Ishikawa (cell line): ENCODE measurements at regions not wholly inside any gene's neighbourhood (a gene's known extent, or its start where the extent isn't known, plus 50 kb on each side); places are given as distances from the start of the nearest gene placed in this dataset.

Experiments used
- CREB1 ChIP-seq: IDR thresholded peaks from 2 replicates; pipeline ENCODE4 v1.6.1; 2012; ENCODE audit warnings: low read depth
- EP300 ChIP-seq: IDR thresholded peaks from 2 replicates; pipeline ENCODE4 v1.6.1; 2012; ENCODE audit warnings: borderline replicate concordance
- NFIC ChIP-seq: IDR thresholded peaks from 2 replicates; pipeline ENCODE4 v1.6.1; 2012
- TEAD4 ChIP-seq: IDR thresholded peaks from 2 replicates; pipeline ENCODE4 v1.6.1; 2012
- YY1 ChIP-seq: IDR thresholded peaks from 2 replicates; pipeline ENCODE4 v1.6.1; 2012; ENCODE audit warnings: low read depth
- TF ChIP-seq, protein P1 (sequence below): IDR thresholded peaks from 2 replicates; pipeline ENCODE4 v1.6.1; 2012; ENCODE audit warnings: low read depth, mild to moderate bottlenecking
- TF ChIP-seq, protein P2 (sequence below): IDR thresholded peaks from 2 replicates; pipeline ENCODE4 v1.6.1; 2012

DNA sequence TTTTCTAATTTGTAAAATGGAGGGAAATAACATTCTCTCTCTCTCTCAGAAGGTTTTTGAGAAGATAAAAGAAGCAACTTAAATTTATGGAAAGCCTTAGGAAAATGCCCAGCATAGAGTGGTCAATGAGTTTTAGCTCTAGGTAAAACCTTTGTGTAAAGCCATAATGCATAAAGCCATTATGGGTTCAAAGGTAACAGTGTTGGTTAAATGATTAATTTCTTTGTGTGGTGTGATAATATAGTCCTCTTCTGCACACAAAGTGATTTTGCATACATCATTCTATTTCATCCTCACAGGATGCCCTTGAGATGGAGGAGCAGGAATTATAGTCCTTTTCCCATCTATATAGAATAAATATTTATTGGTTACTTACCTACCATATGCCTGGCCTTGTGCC, 602.9 kb downstream of the CSNK1G3 start:
- TF ChIP-seq, protein P1, sequence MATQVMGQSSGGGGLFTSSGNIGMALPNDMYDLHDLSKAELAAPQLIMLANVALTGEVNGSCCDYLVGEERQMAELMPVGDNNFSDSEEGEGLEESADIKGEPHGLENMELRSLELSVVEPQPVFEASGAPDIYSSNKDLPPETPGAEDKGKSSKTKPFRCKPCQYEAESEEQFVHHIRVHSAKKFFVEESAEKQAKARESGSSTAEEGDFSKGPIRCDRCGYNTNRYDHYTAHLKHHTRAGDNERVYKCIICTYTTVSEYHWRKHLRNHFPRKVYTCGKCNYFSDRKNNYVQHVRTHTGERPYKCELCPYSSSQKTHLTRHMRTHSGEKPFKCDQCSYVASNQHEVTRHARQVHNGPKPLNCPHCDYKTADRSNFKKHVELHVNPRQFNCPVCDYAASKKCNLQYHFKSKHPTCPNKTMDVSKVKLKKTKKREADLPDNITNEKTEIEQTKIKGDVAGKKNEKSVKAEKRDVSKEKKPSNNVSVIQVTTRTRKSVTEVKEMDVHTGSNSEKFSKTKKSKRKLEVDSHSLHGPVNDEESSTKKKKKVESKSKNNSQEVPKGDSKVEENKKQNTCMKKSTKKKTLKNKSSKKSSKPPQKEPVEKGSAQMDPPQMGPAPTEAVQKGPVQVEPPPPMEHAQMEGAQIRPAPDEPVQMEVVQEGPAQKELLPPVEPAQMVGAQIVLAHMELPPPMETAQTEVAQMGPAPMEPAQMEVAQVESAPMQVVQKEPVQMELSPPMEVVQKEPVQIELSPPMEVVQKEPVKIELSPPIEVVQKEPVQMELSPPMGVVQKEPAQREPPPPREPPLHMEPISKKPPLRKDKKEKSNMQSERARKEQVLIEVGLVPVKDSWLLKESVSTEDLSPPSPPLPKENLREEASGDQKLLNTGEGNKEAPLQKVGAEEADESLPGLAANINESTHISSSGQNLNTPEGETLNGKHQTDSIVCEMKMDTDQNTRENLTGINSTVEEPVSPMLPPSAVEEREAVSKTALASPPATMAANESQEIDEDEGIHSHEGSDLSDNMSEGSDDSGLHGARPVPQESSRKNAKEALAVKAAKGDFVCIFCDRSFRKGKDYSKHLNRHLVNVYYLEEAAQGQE, result no peak
- TF ChIP-seq TEAD4 (no peak), CREB1 (no peak), NFIC (no peak), EP300 (no peak), YY1 (no peak)
- TF ChIP-seq, protein P2, sequence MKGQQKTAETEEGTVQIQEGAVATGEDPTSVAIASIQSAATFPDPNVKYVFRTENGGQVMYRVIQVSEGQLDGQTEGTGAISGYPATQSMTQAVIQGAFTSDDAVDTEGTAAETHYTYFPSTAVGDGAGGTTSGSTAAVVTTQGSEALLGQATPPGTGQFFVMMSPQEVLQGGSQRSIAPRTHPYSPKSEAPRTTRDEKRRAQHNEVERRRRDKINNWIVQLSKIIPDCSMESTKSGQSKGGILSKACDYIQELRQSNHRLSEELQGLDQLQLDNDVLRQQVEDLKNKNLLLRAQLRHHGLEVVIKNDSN, result no peak
